DMS153 treated with DMSO at 0.1 percent for 48 hours (cell line): ENCODE measurements at regions not wholly inside any gene's neighbourhood (a gene's known extent, or its start where the extent isn't known, plus 50 kb on each side); places are given as distances from the start of the nearest gene placed in this dataset.
"Not testable (repeated sequence)": the region's sequence is repeated elsewhere in the genome, so short reads cannot be mapped to it uniquely, and the experiment has no call there.

Source experiments
- DNase-seq: peaks from one replicate; lab custom pipeline; 2025; ENCODE audit not compliant: unreplicated experiment; lab: John Stamatoyannopoulos, UW

DNA sequence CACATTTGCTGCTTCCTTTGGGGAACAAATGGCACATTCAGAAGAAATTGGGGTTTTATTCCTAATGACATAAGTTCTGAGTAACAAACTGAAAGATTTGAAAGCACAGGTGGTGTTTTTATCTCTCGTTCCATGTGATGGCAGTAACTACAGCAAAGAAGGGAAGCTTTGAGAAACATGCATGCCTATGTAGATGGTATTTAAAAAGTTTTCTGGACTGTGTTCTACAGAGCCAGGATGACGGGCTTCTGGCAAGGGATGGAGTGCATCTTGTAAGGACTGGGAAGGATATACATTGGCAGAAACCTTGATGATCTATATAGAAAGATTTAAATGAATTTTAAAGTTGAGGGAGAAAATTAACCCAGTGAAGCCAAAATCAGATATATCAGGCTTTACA is 362.2 kb upstream of the ROPN1 start:
- DNase-seq: no peak

DNA sequence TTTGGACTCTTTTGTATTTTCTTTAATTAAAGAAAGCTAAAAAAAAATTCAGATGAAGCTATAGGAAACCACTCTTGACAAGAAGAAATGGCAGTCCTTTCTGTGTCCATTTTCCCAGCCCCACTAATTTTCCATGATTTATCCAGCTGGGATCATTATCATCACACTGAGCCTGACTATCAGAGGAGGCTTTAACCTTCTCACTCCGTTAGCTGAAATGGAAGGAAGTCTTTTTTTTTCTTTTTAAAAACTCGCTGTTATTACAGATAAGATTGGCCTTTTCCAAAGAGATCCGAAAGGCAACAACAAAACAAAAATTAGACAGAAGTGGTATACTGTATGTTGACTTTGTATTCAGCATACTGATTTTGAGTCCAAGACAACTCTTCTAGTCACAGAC is 366.2 kb upstream of the ROPN1 start:
- DNase-seq: no peak

DNA sequence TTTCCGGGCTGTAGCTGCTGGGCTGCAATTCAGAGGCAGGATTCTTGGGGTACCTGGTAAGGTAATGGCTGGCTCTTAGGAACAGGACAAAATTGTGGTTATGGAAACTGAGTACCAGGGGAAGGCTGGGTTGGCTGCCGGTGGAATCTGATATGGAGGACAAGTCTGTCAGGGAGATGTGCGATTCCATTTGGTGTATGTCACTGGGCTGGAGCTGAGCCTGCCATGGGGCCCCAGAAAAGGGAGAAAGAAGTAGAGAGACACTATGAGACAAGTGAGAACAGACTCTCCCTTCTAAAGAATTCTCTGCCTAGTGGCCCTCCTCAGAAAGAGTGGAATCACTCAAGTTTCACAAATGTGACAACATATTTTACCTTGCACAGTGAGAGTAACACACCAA is 368.2 kb upstream of the ROPN1 start:
- DNase-seq: no peak

DNA sequence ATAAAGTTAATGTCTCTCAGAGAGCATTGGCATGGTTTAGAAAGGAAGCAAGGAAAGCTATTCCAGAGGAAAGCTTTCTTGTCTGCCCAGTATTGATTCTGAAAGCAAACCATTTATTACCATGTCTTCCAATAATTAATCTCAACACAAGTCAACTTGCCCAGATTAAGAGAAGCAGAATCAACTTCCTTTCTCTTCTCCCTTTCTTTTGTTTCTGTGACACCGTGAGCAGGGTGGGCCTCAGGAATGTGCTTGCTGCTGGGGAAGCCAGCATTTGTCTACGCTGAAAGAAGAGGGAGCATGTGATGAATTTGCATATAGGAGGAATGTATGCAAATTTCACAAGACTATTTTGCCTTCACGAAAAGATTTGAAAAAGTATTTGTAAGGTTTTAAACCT is 368.6 kb upstream of the ROPN1 start:
- DNase-seq: no peak

DNA sequence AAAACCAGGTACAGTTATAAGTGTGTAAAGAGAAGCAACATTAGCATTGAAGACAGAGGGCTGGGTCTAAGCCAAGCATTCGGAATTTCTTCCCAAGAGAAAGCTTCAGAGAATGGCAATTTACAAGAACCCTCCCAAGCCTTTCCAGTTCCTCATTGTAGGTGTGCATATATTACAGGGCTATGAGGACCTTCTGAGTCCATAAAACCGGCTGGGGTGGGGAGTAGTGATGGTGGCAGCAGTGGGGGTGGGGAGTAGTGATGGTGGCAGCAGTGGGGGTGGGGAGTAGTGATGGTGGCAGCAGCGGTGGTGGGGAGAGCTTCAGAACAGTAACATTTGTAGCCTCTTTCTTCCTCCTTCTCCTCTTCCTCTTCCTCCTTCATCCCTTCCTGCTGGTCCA is 368.7 kb upstream of the UMPS start:
- DNase-seq: no peak

DNA sequence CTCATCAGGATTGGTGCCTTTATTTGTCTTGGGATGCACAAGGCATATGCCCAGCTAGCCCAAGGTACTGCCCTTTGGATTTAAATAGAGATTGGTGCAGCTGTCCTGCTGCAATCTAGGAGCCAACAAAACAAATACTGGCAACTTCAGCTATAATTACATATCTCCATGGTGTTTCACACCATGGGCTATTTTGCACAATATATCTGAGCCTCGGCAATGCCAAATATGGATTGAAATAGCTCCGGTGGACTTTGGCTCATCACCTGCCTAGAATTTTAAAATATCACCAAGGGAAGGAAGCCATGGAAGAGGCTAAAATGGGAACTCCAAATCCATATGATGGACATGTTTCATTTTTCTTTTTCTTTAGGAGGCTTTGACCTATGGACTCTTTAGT is 367.8 kb upstream of the UMPS start:
- DNase-seq: no peak

DNA sequence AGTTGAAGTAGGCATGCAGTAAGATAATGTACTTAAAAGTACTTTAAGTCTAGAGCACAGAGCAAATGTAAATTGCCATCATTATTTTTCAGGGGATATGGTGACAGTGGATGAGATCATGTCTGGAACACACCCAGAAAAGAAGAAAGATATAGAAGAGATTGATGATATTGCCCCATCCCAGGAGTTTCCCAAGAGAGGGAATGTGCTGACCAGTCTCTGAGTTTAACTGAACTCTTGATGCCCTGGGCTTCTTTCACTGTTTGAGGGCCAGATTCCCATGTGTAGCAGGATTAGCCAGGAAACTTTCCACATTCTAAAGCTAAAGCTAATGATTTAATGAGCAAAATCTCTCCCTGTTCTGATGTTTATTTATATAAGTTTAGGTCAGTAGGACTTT is 366.8 kb upstream of the UMPS start:
- DNase-seq: no peak

DNA sequence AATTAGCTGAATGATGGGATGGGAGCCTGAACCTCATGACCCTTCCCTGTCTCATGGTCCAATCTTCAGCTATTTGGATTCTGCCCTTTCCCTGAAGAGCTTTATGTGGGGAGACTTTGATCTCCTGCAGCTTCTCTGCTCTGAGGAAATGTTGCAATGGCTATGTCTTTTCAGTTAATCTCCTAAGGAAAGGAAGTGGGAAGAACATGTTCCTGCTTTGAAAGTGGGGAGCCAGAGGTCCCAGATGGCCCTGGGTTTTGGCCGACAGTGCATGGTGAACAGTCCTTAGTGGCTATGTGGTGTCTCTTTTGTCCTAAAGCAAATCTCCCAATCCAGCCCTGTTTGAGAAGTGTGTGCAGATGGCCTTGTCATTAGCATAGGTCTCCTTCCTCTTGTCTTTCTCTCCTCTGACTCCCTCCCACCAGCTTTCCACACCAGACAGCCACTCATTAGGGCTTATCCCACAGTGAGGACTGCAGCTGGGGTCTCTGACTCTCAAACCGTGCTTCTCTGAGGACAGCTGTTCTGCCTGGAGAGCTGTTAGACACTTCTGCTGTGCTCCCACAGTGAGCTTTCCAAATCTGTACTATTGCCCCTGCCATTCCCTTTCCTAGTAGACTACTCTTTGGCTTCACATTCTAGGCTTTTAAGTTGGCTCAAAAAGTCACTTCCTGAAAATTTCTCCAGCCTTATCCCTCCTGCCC is 365.8 kb upstream of the UMPS start:
- no peak for DNase-seq

DNA sequence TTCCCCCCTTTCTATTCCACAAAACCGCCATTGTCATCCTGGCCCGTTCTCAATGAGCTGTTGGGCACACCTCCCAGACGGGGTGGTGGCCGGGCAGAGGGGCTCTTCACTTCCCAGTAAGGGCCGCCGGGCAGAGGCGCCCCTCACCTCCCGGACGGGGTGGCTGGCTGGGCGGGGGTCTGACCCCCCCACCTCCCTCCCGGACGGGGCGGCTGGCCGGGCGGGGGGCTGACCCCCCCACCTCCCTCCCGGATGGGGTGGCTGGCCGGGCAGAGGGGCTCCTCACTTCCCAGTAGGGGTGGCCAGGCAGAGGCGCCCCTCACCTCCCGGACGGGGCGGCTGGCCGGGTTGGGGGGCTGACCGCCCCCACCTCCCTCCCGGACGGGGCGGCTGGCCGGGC is 363.6 kb upstream of the UMPS start:
- not testable (repeated sequence) for DNase-seq

DNA sequence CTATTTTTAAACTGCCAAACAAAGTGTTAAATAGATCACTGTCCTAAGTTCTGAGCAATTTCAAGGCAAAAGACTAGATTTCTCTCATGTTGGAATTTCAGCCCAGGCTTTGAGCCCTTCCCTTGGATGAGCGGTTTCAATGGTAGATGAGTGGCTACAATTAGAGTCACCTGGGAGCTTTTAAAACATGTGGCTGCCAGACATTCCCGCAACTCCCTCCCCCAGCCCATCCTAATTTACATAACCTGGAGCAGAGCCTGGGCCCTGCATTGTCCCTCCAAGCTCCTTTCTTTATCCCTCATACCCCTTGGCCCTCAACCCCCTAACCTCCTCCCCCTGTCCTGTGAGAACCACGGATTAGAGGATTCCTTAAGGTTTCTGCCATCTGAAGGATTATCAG is 357.5 kb upstream of the UMPS start:
- no peak for DNase-seq

DNA sequence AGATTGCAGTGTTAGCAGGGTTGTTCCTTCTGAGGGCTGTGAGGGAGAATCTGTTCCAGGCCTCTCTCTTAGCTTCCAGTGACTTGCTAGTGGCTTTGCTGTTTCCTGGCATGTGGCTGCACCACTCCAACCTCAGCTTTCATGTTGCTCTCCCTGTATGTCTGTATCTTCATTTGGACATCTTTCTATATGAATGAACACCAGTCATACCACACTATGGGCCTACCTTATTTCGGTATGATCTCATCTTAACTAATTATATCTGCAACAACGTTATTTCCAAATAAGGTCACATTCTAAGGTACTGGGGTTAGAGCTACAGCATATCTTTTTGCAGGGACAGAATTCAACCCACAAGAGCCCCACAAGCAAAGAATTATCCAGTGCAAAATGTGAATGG is 356.7 kb upstream of the UMPS start:
- DNase-seq: no peak

DNA sequence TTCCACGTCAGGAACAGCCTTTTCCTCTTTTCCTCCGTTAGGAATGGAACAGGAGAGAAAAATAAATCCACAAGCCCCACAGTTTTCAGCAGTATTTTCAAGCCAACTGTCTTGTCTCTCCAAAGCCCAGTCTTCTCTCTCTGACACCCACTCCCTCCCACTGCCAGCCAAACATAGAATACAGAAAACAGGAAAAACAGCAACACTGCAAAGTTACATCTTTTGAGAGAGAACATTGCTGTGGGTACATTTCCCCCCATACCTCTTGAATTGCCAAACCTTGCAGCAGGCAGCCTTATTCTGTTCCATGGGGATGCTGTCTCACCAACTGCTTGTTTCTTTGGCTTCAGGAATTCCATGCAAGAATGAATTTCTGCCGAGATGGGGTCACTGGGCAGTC is 355.7 kb upstream of the UMPS start:
- no peak for DNase-seq

DNA sequence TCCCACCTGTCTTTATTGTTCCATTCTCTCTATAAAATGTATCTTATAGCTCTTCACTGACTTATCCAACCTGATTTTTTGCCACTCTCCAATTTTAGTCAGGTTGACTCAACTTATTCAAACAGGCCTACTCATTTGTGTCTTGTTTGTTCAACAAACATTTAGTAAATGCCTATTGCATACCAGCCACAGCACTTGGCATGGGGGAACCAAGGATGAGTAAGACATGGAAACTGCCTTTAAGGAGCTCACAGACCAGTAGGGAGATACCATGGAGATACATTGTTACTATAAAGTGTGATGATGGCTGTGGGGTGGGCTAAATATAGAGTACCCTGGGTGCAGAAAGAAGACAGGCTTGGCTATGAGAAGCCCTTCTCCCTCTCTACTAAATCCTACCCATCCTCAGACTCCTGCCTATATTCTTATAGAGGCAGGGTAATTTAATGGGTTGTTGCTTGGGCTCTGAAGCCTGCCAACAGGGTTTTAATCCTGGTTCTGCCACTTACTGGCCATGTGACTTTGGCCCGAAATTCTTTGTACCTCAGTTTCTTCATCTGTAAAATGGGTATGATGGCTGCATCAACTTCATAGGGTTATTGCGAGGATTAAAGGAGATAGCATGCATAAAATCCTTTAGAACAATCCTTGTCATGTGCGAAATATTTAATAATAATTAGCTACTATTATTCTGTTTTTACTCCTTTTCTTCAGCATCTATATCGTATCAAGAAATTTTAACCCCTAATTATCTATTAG is 348.5 kb upstream of the UMPS start:
- DNase-seq: no peak

DNA sequence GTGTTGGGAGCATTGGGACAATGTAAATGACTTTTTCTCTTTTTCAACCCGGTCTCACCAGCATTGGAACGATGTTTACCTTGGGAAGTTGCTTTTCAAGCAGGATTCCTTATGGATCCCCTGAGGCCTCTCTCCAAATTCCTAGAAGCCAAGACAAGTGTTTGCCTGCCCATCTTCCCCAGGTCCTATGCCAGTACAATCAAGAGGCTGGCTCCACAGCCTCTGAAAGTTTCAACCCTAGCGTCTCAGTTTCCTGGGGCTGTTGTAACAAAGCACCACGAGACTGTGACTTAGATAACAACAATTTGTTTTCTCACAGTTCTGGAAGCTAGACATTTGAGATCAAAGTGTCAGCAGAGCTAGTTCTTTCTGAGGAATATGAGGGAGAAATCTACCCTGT is 347.2 kb upstream of the UMPS start:
- no peak for DNase-seq

DNA sequence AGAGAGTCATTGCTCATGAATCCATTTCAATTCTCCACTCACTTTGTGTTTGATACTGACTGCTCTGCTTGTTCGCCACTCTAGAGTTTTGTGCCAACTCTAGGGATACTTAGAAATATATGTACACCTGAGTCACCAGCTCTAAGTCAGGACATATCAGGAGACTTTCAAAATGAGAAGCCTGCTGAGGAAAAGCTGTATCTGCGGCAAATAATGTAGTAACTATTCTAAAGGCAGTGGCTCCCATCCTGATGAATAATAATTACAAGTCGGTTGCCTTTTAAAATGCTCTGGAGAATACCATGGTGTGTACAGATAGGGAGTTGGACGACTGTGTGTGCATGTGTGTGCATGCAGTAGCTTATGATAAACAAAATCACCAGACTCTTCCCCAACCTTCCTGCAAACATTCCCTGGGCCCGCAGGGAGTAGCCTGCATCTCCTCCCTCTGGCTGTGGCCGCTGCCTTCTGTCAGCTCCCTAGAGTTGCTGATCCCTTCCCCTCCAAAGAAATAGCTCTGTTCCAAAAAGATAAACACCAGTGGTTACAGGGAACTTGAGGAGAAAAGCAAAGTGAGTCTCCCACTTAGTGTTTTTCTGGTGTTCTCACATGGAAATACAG is 346.3 kb upstream of the UMPS start:
- no peak for DNase-seq

DNA sequence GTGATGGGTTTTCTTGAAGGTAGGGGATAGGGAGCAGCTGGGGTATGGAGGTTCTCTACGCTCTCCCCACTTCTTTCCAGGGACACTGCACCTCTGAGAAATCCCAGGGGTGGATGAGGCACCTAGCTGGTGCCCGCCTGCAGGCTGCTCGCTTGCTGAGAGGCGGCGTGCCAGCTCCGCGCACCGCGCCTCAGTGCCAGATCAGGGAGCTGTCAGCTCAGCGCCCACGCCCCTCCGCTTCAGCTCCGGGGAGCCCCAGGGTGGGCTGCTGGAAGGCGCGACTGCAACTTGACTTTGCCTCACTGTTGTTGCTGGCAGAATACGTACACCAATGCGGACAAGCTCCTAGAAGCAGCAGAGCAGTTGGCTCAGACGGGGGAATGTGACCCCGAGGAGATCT is 345.7 kb upstream of the UMPS start:
- no peak for DNase-seq

DNA sequence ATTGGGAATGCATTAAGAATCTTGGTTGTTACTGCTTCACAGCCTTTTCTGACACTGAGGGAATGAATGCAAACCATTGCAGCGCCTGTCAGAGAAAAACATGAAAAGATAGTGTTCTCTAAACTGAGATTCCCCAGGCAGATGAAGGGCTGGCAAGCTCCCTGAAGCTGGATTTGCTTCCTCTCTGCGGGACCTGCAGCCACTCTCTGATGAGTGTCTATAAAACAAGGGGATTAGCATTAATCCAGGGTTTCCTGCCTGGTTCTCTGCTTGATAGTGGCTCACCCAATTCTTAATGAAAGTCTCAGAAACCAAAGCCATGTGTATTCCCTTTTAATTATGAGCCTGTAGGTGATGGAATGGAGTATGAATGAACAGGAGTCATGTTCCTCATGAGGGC is 344.3 kb upstream of the UMPS start:
- DNase-seq: no peak

DNA sequence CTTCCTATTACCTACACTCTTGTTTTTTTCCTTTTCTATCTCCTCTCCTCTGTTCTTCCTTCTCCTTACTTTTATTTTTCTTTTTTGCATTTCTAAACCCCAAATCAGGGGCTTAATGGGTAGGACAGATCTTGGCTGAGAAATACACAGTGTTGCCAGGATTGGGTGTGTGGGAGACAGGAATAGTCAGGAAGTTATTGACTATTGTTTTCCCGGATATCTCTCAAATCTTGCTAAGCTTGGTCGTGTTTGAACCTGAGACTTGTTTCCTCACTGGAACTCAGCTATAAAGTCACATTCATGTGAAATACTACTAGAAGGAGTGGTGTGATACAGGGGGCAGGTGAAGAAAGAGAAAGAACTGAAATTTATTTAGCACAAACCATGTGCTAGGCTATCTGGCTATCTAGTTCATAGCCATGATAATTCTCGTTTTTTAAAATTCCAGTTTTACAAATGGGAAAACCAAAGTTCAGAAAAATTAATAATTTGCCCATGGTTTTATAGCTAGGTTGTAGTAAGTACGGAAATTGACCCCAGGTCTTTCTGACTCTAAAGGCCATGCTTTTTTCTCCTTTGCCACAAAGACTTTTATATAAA is 343.2 kb upstream of the UMPS start:
- no peak for DNase-seq

DNA sequence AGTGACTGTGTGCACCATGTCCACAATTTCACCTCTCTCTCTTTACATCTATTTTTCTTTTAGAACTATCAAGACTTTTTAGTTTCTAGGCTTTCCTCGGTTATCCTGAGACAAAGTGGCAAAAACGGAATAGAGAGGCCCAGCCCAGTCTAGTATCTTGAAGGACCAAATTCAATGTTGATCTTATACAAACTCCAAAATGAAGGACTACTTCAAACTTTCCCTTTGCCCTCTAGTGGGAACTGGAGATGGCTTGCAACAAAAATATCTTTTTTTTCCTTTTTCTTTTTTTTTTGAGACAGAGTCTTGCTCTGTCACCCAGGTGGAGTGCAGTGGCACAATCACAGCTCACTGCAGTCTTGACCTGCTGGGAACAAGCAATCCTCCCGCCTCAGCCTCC is 338.5 kb upstream of the UMPS start:
- no peak for DNase-seq

DNA sequence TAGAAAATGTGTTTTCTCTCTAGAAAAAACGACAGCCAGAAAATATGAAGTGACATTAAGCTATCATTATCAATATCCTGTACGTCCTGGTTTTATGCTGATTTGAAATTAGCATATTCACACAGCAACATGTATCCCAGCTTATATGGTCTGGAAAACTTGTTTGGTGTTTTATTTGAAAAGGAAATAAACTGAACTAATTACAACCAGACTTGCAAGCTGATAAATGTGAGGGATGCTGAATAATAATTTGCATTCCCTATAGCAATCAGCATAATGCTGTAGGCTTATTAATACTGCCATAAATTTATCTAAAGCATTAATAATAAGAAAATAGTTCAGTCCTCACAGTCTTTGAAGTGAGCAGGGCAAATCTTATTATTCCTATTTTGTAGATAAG is 336.9 kb upstream of the UMPS start:
- no peak for DNase-seq

DNA sequence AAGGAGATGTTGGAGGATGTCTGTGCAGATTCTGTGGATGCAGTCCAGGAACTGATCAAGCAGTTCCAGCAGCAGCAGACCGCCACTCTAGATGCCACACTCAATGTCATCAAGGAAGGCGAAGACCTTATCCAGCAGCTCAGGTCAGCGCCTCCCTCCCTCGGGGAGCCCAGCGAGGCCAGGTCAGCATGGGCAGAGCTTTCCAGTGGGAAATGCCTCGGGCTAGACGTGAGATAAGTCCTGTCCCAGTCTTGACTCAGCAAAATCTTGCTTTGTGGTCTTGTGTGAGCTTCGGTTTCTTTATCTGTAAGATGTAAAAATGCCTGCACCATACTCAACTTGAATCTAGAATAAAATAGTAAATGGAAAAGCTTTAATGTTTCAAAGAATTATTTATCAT is 335.1 kb upstream of the UMPS start:
- DNase-seq: no peak
